Iris pigment epithelial cell (primary cell): ENCODE measurements at regions not wholly inside any gene's neighbourhood (a gene's known extent, or its start where the extent isn't known, plus 50 kb on each side); places are given as distances from the start of the nearest gene placed in this dataset.
"Not testable (repeated sequence)": the region's sequence is repeated elsewhere in the genome, so short reads cannot be mapped to it uniquely, and the experiment has no call there.

Experiments used
- DNase-seq: peaks from one replicate; pipeline ENCODE4 v3.0.0-alpha.2; 2011; ENCODE audit warnings: low read depth

- DNase-seq = peak; percentile 98
Observed at GRCh38 chr2:181790716-181791649, 100.5 kb upstream of the ITPRID2 start.

GRCh38 chr2:181792906-181793305 is 98.6 kb upstream of the ITPRID2 start:
- no peak for DNase-seq

- peak; percentile 57 for DNase-seq
Observed at GRCh38 chr2:181798022-181798421, 93.5 kb upstream of the ITPRID2 start.

DNA sequence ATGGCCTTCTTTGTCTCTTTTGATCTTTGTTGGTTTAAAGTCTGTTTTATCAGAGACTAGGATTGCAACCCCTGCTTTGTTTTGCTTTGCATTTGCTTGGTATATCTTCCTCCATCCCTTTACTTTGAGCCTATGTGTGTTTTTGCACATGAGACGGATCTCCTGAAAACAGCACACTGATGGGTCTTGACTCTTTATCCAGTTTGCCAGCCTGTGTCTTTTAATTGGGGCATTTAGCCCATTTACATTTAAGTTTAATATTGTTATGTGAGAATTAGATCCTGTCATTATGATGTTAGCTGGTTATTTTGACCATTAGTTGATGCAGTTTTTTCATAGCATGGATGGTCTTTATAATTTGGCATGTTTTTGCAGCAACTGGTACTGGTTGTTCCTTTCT is 89.2 kb upstream of the ITPRID2 start:
- DNase-seq = not testable (repeated sequence)

GRCh38 chr2:181803903-181804799 is 87.4 kb upstream of the ITPRID2 start:
- not testable (repeated sequence) for DNase-seq

GRCh38 chr2:181805228-181806038 is 86.1 kb upstream of the ITPRID2 start:
- DNase-seq = peak; percentile 75

DNA sequence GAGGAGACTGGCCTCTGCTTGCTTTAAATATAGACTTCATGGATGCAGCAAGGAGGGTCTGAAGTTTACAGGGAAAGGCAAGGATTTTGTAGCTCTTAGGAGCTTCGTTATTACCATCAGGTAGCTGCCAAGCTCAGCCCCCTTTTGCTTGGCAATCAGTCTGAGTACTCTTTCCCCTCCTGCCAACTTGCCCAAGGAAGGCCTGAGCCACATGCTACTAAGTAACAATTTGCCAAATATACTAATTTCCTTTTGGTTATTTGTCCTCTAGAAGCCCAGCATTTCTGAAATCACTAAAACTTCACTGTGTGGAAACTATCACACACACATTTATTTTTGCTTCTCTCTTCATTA is 85.5 kb upstream of the ITPRID2 start:
- no peak for DNase-seq

- DNase-seq = peak; percentile 86
Observed at GRCh38 chr2:181807526-181807925, 84.0 kb upstream of the ITPRID2 start.

- DNase-seq = peak; percentile 96
Observed at GRCh38 chr2:181810823-181811695, 80.5 kb upstream of the ITPRID2 start.

GRCh38 chr2:181812106-181812743 is 79.3 kb upstream of the ITPRID2 start:
- peak; percentile 67 for DNase-seq

- peak; percentile 91 for DNase-seq
Observed at GRCh38 chr2:181814057-181814491, 77.5 kb upstream of the ITPRID2 start.

- no peak for DNase-seq
Observed at GRCh38 chr2:181817509-181817908, 74.0 kb upstream of the ITPRID2 start.

DNA sequence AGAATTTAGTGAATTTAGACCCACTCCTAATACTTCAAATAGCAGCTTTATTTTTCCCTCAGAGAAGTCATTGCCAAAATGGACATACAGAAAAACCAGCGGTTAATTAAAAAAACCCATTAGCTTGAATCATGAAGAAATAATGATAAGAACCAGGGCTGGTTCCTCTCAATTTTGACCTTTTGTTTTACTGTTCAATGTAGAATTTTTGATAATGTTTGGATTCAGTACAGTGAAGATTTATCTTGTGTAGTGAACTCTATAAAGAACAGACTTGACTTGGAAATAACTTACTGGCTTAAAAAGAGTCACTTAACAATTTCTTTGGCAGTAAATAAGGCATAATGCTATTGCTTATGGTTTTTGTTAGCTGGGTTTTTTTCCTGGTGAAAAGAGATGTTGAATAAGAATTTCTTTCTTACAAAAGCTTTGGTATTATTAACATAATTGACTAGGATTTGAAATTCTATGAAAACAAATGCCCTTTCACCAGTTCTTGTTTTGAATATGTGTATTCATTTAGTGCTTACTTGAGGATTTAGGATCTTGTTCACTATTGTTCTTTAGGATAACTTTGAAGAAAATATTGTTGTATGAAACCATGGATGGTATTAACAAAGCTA is 73.4 kb upstream of the ITPRID2 start:
- DNase-seq = no peak

DNA sequence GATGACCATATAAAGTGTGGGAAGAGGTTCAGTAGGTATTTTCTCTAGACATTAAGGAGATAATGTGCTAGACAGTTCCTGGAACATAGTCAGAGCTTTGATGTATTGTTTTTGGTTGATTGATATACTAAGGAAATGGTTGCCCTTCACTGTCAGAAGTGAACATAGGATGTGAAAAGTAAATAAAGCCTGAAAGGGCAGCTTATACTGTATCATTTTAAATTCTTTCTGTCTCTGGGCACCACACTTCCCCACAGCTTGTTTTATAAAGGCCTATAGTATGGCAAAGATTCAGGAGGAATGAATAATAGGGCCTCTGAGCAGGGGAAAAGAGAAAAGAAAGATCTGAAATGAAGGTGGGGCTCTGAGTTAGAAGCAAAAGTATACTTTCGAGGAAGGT is 72.7 kb upstream of the ITPRID2 start:
- DNase-seq = no peak

DNA sequence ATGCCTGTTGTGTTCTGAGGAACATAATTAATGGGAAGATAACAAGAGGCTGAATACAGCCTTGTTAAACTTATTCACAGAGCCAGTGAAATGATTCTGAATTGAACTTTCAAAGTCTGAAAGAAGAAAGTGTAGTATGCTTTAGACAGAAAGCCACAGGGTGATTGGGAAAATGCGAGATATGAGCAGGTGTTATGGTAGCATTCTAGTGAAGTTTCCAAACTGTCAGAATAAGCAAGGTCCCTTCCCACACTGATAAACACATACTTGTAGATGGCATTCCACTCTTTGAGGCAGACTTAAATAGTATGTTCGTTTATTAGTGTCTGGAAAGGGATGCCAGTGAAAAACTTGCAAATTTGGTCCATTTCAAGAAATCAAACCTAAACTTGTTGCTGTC is 70.5 kb upstream of the ITPRID2 start:
- no peak for DNase-seq

DNA sequence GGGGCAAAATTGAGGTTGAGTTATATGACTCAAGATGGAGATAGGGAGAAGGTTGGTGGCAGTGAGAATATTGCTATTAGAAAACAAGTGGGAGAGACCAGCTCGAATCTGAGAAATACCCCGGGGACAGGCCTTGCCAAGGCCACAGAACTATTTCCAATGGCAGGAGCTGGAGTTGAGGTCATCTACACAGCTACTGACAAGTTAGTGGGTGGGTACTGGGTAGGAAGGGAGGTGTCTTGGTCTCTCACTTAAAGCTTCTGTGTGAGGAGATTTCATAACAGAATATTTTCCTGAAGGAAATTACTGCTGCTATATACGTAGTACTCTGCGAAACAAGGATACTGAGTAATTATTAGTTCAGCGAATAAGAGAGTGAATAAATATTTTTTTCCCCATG is 69.4 kb upstream of the ITPRID2 start:
- no peak for DNase-seq

GRCh38 chr2:181823405-181823804 is 68.1 kb upstream of the ITPRID2 start:
- peak; percentile 11 for DNase-seq

DNA sequence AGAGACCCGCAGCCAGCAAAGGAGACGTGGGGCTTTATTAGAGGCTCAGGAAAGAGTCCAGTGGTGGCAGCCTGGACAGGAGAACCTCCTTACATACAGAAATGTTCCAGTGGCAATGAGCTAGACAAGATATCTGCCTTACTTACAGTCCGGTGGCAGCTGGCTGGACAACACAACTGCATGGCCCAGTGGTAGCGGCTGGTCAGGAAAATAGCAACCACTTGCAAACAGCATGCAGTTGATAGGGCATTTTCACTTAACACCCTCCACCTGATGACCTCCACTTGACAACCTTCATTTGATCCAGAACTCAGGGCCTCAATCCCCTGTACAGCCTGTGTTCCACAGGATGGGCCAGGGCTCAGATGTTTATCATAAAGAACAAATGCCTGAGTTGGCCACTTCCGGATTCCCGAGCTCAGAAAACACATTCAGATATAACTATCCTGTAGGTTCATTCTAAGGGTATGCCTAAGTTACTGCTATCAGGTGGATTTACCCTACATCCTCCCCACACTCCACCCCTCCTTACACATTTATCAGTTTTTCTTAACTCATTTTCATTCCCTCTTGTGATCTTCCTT is 63.3 kb upstream of the ITPRID2 start:
- no peak for DNase-seq

DNA sequence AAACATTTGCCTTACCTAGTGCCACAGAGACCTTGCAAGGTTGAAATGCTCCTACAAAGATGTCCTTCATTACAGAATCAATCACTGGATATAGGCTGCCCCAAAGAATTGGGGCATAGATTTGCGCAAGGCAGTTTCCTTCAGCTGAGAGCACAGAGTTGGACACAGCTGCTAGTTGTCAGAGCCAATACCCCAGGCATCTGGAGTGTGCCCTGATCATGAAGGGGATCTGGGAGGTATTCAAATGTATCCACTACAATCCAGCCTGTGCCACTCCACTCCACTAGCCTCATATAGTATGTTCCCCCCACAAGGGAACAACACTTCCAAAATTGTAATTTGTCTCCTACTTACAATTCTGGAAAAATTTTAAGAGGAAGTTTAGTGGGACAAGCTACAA is 62.3 kb upstream of the ITPRID2 start:
- DNase-seq = no peak

DNA sequence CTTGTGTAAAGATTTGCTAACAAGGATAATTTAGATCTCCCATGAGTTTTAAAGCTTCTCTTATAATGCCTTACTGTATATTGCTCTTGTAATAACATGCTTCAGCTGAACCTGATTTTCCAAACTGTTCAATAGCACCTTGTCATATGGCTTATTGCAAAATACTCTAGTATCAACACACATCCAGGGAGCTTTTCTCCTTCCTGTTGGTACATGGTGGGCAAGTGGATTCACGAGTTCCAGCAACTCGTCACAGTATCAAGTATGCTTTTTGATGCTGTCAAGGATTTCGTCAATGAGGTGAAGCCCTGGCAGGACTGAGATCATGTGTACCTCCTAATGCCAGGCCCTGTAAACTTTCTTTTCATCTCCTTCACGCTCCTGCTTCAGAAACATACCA is 59.5 kb upstream of the ITPRID2 start:
- DNase-seq = no peak
